ENCODE measurements at regions not wholly inside any gene's neighbourhood (a gene's known extent, or its start where the extent isn't known, plus 50 kb on each side); places are given as distances from the start of the nearest gene placed in this dataset.

DNA sequence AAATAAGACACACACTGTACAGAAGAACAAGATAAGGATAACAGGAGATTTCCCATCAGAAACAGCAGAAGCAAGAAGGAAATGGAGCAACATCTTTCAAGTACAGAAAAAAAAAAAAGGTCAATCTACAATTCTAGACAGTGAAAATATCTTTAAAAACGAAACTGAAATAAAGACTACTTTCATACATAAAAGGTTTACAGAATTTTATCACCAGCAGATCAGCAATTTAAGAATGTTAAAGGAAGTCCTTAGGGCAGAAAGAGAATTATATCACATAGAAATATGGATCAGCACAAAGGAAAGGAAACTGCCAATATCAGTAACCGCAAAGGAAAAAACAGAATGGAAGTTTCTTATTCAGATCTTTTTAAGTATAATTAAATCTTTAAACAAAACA, 931.0 kb downstream of the EPHA4 start:
- H3K27me3 ChIP-seq (ENCODE audit: control insufficient read depth in 3 of 3, insufficient read depth in 3 of 3, low read length in 2 of 3): peaks cover 0 to 2% (median 0%) of the 10 kb centered on the region in 3 donors
- no peak for DNase-seq
- WGBS, 2 donors: 30 to 40% methylated on average over 2 of the region's 2 CpGs
- ATAC-seq (ENCODE audit: insufficient read depth, low FRiP score): no peak
- TF ChIP-seq, protein P1, sequence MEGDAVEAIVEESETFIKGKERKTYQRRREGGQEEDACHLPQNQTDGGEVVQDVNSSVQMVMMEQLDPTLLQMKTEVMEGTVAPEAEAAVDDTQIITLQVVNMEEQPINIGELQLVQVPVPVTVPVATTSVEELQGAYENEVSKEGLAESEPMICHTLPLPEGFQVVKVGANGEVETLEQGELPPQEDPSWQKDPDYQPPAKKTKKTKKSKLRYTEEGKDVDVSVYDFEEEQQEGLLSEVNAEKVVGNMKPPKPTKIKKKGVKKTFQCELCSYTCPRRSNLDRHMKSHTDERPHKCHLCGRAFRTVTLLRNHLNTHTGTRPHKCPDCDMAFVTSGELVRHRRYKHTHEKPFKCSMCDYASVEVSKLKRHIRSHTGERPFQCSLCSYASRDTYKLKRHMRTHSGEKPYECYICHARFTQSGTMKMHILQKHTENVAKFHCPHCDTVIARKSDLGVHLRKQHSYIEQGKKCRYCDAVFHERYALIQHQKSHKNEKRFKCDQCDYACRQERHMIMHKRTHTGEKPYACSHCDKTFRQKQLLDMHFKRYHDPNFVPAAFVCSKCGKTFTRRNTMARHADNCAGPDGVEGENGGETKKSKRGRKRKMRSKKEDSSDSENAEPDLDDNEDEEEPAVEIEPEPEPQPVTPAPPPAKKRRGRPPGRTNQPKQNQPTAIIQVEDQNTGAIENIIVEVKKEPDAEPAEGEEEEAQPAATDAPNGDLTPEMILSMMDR (IDR thresholded peaks at IDR 0.05; ENCODE audit: control extremely low read depth, extremely low read depth): no peak
- H3K27ac ChIP-seq (ENCODE audit: low read depth in 1 of 2, low read length in 1 of 2): no peak overlapping the region
- no peaks in the 10 kb centered on the region for H3K9me3 ChIP-seq (ENCODE audit: control insufficient read depth in 4 of 4, insufficient read depth in 3 of 4, low read length in 3 of 4)
- H3K9ac ChIP-seq (ENCODE audit: insufficient read depth in 1 of 2, low read length in 2 of 2): no peak overlapping the region
- H3K36me3 ChIP-seq (ENCODE audit: control insufficient read depth in 4 of 4, insufficient read depth in 4 of 4, low read length in 4 of 4): no peaks in the 10 kb centered on the region
- no peaks in the 10 kb centered on the region for H3K4me1 ChIP-seq (ENCODE audit: control insufficient read depth in 5 of 5, insufficient read depth in 5 of 5, low read length in 5 of 5)
- no peak overlapping the region for H3K4me3 ChIP-seq

- DNase-seq (no peak), ATAC-seq (ENCODE audit: insufficient read depth, low FRiP score) (no peak)
- peaks cover 0 to 3% (median 0%) of the 10 kb centered on the region in 3 donors for H3K27me3 ChIP-seq (ENCODE audit: control insufficient read depth in 3 of 3, insufficient read depth in 3 of 3, low read length in 2 of 3)
- H3K27ac ChIP-seq (ENCODE audit: low read depth in 1 of 2, low read length in 1 of 2): no peak overlapping the region
- H3K4me3 ChIP-seq: no peak overlapping the region
- H3K36me3 ChIP-seq (ENCODE audit: control insufficient read depth in 4 of 4, insufficient read depth in 4 of 4, low read length in 4 of 4): no peaks in the 10 kb centered on the region
- peaks cover 0 to 1% (median 0%) of the 10 kb centered on the region in 4 donors for H3K9me3 ChIP-seq (ENCODE audit: control insufficient read depth in 4 of 4, insufficient read depth in 3 of 4, low read length in 3 of 4)
- TF ChIP-seq, protein P1 (IDR thresholded peaks at IDR 0.05; ENCODE audit: control extremely low read depth, extremely low read depth): no peak
- H3K4me1 ChIP-seq (ENCODE audit: control insufficient read depth in 5 of 5, insufficient read depth in 5 of 5, low read length in 5 of 5): no peaks in the 10 kb centered on the region
- WGBS, 2 donors: 34 to 52% methylated on average over 3 of the region's 3 CpGs
- H3K9ac ChIP-seq (ENCODE audit: insufficient read depth in 1 of 2, low read length in 2 of 2): no peak overlapping the region
Measured at GRCh38 chr2:220646424-220646823, 925.7 kb downstream of the EPHA4 start.

GRCh38 chr2:220648628-220649027, 923.5 kb downstream of the EPHA4 start:
- DNase-seq (no peak), ATAC-seq (ENCODE audit: insufficient read depth, low FRiP score) (no peak)
- H3K4me3 ChIP-seq: no peak overlapping the region
- H3K36me3 ChIP-seq (ENCODE audit: control insufficient read depth in 4 of 4, insufficient read depth in 4 of 4, low read length in 4 of 4): no peaks in the 10 kb centered on the region
- no peak overlapping the region for H3K9ac ChIP-seq (ENCODE audit: insufficient read depth in 1 of 2, low read length in 2 of 2)
- no peaks in the 10 kb centered on the region for H3K4me1 ChIP-seq (ENCODE audit: control insufficient read depth in 5 of 5, insufficient read depth in 5 of 5, low read length in 5 of 5)
- TF ChIP-seq, protein P1 (IDR thresholded peaks at IDR 0.05; ENCODE audit: control extremely low read depth, extremely low read depth): no peak
- H3K27me3 ChIP-seq (ENCODE audit: control insufficient read depth in 3 of 3, insufficient read depth in 3 of 3, low read length in 2 of 3): peaks cover 0 to 3% (median 0%) of the 10 kb centered on the region in 3 donors
- peaks cover 0 to 1% (median 0%) of the 10 kb centered on the region in 4 donors for H3K9me3 ChIP-seq (ENCODE audit: control insufficient read depth in 4 of 4, insufficient read depth in 3 of 4, low read length in 3 of 4)
- H3K27ac ChIP-seq (ENCODE audit: low read depth in 1 of 2, low read length in 1 of 2): no peak overlapping the region
- WGBS, 2 donors: 82 to 89% methylated on average over 2 of the region's 2 CpGs

GRCh38 chr2:220653776-220654175, 918.3 kb downstream of the EPHA4 start:
- Histone ChIP-seq H3K4me1 (ENCODE audit: control insufficient read depth in 5 of 5, insufficient read depth in 5 of 5, low read length in 5 of 5) (no peaks in the 10 kb centered on the region), H3K36me3 (ENCODE audit: control insufficient read depth in 4 of 4, insufficient read depth in 4 of 4, low read length in 4 of 4) (no peaks in the 10 kb centered on the region), H3K9me3 (ENCODE audit: control insufficient read depth in 4 of 4, insufficient read depth in 3 of 4, low read length in 3 of 4) (no peaks in the 10 kb centered on the region), H3K27me3 (ENCODE audit: control insufficient read depth in 3 of 3, insufficient read depth in 3 of 3, low read length in 2 of 3) (peaks cover 0 to 3% (median 0%) of the 10 kb centered on the region in 3 donors), H3K4me3 (no peak overlapping the region), H3K9ac (ENCODE audit: insufficient read depth in 1 of 2, low read length in 2 of 2) (no peak overlapping the region), H3K27ac (ENCODE audit: low read depth in 1 of 2, low read length in 1 of 2) (no peak overlapping the region)
- 88 to 92% methylated on average over 2 of the region's 2 CpGs for WGBS, 2 donors
- TF ChIP-seq, protein P1 (IDR thresholded peaks at IDR 0.05; ENCODE audit: control extremely low read depth, extremely low read depth): no peak
- ATAC-seq (ENCODE audit: insufficient read depth, low FRiP score): no peak
- DNase-seq: no peak

Data from lung (tissue), 11 donors.